Panc1 (cell line): ENCODE measurements at regions not wholly inside any gene's neighbourhood (a gene's known extent, or its start where the extent isn't known, plus 50 kb on each side); places are given as distances from the start of the nearest gene placed in this dataset.

Experiments
- ATAC-seq: fragments of 200-7000 bp; cut with Tn5 transposase; 2 replicates; pipeline ENCODE4 v1.9.1; 2020; ENCODE audit warnings: mild to moderate bottlenecking, moderate library complexity
- BruUV-seq: library from RNA; stranded (reverse); fragments of 400-500 nt; replicated peaks from 2 replicates; lab custom pipeline; 2021; lab: Mats Ljungman, UMichigan
- CTCF ChIA-PET: fragments of 300-600 bp; sonication (Branson Sonifier 250); formaldehyde crosslinking; loops from one replicate; lab custom pipeline; 2022; ENCODE audit warnings: antibody characterized with exemption; lab: Charles Lee
- POLR2A ChIA-PET: fragments of 300-600 bp; sonication (Branson Sonifier 250); formaldehyde crosslinking; loops from one replicate; lab custom pipeline; 2022; ENCODE audit warnings: antibody characterized with exemption; lab: Charles Lee
- DNase-seq: peaks from one replicate; pipeline ENCODE4 v3.0.0-alpha.2; 2010; ENCODE audit warnings: low read depth, low spot score
- H3K27ac ChIP-seq: 2 replicates; pipeline ENCODE4 v1.5.1; 2011; ENCODE audit warnings: mild to moderate bottlenecking, low read length, inconsistent platforms
- H3K27me3 ChIP-seq: fragments of 200-500 bp; sonication (Bioruptor generic); 2 replicates; pipeline ENCODE4 v1.6.0; 2014; ENCODE audit warnings: low read length, inconsistent platforms; ENCODE audit not compliant: control insufficient read depth, insufficient read depth
- H3K36me3 ChIP-seq: fragments of 200-500 bp; sonication (Bioruptor generic); 2 replicates; pipeline ENCODE4 v1.5.1; 2014; ENCODE audit warnings: inconsistent platforms, mild to moderate bottlenecking, low read length, moderate library complexity; ENCODE audit not compliant: control insufficient read depth, insufficient read depth
- H3K4me1 ChIP-seq: 2 replicates; pipeline ENCODE4 v1.5.1; 2011; ENCODE audit warnings: inconsistent platforms, mild to moderate bottlenecking, low read length, moderate library complexity; ENCODE audit not compliant: control insufficient read depth, insufficient read depth
- H3K4me3 ChIP-seq, 2 experiments: 2 replicates each; pipeline ENCODE4 v1.5.1; 2011 to 2012; ENCODE audit warnings: low read depth in 2 of 2, low read length in 2 of 2, mild to moderate bottlenecking in 2 of 2, inconsistent platforms in 1 of 2, moderate library complexity in 1 of 2
- H3K9me3 ChIP-seq: fragments of 200-500 bp; sonication (Bioruptor generic); 2 replicates; pipeline ENCODE4 v1.5.1; 2014; ENCODE audit warnings: low read depth, mild to moderate bottlenecking, inconsistent platforms, low read length, moderate library complexity; ENCODE audit not compliant: control insufficient read depth, insufficient read depth
- POLR2AphosphoS5 ChIP-seq: IDR thresholded peaks from 2 replicates; pipeline ENCODE4 v1.6.1; 2012; ENCODE audit warnings: mild to moderate bottlenecking, low read depth, low read length, moderate library complexity
- SIN3A ChIP-seq: IDR thresholded peaks from 2 replicates; pipeline ENCODE4 v1.6.1; 2012; ENCODE audit warnings: low read depth, mild to moderate bottlenecking, low read length, moderate library complexity, borderline replicate concordance; ENCODE audit not compliant: insufficient read depth
- TCF7L2 ChIP-seq: IDR thresholded peaks from 2 replicates; pipeline ENCODE4 v1.6.1; 2011; ENCODE audit warnings: mild to moderate bottlenecking, low read depth, low read length, inconsistent platforms
- in situ Hi-C: cut with HindIII; loops from 2 replicates; pipeline ENCODE4 v1.10.0; 2016; ENCODE audit warnings: low sequenced_read_pairs, low pct_unique_long_range_greater_than_20kb
- intact Hi-C: fragments of 100-400 bp; cut with micrococcal nuclease; formaldehyde crosslinking; loops from one replicate; pipeline ENCODE4 v1.10.0; 2022; ENCODE audit not compliant: unreplicated experiment
- TF ChIP-seq, protein P1 (sequence below), 2 experiments: IDR thresholded peaks; 2 replicates each; pipeline ENCODE4 v1.6.1; 2011 to 2012; ENCODE audit warnings: low read depth in 2 of 2, control low read depth in 1 of 2, low read length in 1 of 2, mild to moderate bottlenecking in 1 of 2, moderate library complexity in 1 of 2; ENCODE audit not compliant: insufficient read depth in 1 of 2
- TF ChIP-seq, protein P2 (sequence below): fragments of 450-650 bp; IDR thresholded peaks from 2 replicates; pipeline ENCODE4 v1.5.1; 2017; ENCODE audit warnings: mild to moderate bottlenecking

DNA sequence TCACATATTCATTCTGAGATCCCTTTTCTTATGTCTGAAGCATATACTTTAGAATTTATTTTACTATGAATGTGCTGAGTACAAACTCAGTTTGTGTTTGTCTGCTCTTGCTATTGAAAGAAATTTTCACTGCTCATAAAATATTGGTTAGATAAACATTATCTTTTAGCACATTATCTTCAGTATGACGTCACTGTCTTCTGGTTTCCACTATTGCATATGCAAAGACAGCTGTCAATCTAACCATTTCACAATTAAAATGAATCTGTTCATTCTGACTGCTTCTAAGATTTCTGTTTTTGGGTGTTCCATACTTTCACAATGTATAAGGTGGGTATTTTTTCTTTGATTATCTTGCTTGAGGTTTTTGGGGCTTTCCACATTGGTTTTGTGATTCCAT lies 526.2 kb upstream of the CDH6 start:
- Histone ChIP-seq H3K27me3 (no peaks in the 10 kb centered on the region), H3K4me3 (no peak overlapping the region), H3K9me3 (no peaks in the 10 kb centered on the region), H3K4me1 (no peaks in the 10 kb centered on the region), H3K36me3 (no peaks in the 10 kb centered on the region), H3K27ac (no peak overlapping the region)
- TF ChIP-seq, protein P1, sequence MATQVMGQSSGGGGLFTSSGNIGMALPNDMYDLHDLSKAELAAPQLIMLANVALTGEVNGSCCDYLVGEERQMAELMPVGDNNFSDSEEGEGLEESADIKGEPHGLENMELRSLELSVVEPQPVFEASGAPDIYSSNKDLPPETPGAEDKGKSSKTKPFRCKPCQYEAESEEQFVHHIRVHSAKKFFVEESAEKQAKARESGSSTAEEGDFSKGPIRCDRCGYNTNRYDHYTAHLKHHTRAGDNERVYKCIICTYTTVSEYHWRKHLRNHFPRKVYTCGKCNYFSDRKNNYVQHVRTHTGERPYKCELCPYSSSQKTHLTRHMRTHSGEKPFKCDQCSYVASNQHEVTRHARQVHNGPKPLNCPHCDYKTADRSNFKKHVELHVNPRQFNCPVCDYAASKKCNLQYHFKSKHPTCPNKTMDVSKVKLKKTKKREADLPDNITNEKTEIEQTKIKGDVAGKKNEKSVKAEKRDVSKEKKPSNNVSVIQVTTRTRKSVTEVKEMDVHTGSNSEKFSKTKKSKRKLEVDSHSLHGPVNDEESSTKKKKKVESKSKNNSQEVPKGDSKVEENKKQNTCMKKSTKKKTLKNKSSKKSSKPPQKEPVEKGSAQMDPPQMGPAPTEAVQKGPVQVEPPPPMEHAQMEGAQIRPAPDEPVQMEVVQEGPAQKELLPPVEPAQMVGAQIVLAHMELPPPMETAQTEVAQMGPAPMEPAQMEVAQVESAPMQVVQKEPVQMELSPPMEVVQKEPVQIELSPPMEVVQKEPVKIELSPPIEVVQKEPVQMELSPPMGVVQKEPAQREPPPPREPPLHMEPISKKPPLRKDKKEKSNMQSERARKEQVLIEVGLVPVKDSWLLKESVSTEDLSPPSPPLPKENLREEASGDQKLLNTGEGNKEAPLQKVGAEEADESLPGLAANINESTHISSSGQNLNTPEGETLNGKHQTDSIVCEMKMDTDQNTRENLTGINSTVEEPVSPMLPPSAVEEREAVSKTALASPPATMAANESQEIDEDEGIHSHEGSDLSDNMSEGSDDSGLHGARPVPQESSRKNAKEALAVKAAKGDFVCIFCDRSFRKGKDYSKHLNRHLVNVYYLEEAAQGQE (IDR thresholded peaks at IDR 0.05; ENCODE audit: insufficient read depth in 1 of 2, low read depth in 2 of 2, low read length in 1 of 2): no peak
- TF ChIP-seq, protein P2, sequence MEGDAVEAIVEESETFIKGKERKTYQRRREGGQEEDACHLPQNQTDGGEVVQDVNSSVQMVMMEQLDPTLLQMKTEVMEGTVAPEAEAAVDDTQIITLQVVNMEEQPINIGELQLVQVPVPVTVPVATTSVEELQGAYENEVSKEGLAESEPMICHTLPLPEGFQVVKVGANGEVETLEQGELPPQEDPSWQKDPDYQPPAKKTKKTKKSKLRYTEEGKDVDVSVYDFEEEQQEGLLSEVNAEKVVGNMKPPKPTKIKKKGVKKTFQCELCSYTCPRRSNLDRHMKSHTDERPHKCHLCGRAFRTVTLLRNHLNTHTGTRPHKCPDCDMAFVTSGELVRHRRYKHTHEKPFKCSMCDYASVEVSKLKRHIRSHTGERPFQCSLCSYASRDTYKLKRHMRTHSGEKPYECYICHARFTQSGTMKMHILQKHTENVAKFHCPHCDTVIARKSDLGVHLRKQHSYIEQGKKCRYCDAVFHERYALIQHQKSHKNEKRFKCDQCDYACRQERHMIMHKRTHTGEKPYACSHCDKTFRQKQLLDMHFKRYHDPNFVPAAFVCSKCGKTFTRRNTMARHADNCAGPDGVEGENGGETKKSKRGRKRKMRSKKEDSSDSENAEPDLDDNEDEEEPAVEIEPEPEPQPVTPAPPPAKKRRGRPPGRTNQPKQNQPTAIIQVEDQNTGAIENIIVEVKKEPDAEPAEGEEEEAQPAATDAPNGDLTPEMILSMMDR: no peak
- TF ChIP-seq TCF7L2: no peak
- no peak for TF ChIP-seq SIN3A
- TF ChIP-seq POLR2AphosphoS5: no peak
- no TSS peak for BruUV-seq
- DNase-seq (no peak), ATAC-seq (no peak)
- in situ Hi-C loops (no loop called here), intact Hi-C loops (no loop called here)
- CTCF ChIA-PET: no interaction called here
- POLR2A ChIA-PET: no interaction called here

DNA sequence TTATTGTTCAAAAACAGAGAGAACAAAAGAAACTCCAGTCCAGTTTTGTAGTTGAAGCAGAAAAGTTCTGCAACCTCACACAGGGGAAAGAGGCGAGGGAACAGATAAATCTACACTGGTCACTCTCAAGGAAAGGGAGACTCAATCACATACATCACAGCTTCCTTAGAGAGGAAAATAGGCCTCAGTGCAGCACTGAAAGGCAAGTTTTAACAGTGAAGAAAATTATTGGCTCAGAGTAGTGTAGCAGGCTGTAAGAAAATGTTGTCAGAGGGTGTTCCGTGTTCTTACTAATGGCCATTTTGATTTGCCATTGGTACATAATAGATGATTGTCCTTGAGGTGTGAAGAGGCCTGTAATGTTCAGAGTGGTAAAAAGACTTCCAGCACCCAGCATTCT lies 530.0 kb upstream of the CDH6 start:
- no peaks in the 10 kb centered on the region for H3K36me3 ChIP-seq
- ATAC-seq: no peak
- H3K4me1 ChIP-seq: no peaks in the 10 kb centered on the region
- in situ Hi-C loops (no loop called here), intact Hi-C loops (no loop called here)
- TF ChIP-seq TCF7L2 (no peak), SIN3A (no peak), POLR2AphosphoS5 (no peak)
- TF ChIP-seq, protein P2: no peak
- TF ChIP-seq, protein P1 (IDR thresholded peaks at IDR 0.05; ENCODE audit: insufficient read depth in 1 of 2, low read depth in 2 of 2, low read length in 1 of 2): no peak
- ChIA-PET CTCF (no interaction called here), POLR2A (no interaction called here)
- no peak overlapping the region for H3K4me3 ChIP-seq
- H3K27ac ChIP-seq: no peak overlapping the region
- no peaks in the 10 kb centered on the region for H3K27me3 ChIP-seq
- no TSS peak for BruUV-seq
- H3K9me3 ChIP-seq: no peaks in the 10 kb centered on the region
- DNase-seq: no peak
